CD4-positive, alpha-beta T cell treated with Interleukin-1 beta for 1 hour (primary cell): ENCODE measurements at regions not wholly inside any gene's neighbourhood (a gene's known extent, or its start where the extent isn't known, plus 50 kb on each side); places are given as distances from the start of the nearest gene placed in this dataset.

Source experiments
- DNase-seq, 2 donors: peaks; one replicate each; pipeline ENCODE4 v3.0.0-alpha.2; 2020 to 2022

GRCh38 chr16:64823481-64824075 lies 298.3 kb downstream of the CDH11 start:
- DNase-seq = no peak

GRCh38 chr16:64809876-64810629 lies 311.8 kb downstream of the CDH11 start:
- DNase-seq = no peak

- DNase-seq = no peak
Measured at GRCh38 chr16:64808474-64808873, 313.4 kb downstream of the CDH11 start.

DNA sequence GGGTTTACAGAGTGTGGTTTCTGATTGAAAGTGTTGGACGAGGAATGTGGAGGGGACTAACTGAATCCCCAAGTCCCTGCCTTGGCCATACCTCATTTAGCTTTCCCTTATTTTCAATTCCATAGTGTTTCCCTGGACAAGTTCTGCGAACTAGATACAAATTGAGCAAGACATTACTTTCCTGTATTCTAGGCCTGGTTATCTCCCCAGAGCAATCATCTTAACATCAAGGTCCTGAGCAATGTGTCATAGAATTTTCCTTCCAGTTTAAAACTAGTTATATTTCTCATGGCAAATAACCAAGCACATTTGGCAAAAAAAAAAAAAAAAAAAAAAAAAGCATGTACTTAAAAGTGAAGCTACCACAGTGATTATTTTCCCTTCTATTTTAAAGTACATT lies 330.1 kb downstream of the CDH11 start:
- DNase-seq = no peak

DNA sequence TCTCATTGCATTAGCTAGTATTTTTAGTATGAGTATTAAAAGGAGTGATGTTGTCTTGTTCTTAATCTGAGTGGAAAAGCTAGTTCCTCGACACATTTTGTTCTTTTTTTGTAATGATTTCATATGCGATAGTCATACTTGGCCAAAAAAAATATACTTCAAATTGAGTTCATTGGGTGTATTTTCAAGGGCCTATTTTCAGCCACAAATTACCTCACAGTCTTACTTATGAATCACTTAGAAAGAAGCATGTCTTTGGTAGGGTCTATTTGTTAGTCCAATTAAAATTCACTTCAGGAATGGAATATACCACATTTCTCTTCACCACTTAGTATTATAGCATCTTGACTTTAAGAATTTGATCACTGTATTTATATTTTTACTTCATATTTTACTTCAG lies 337.2 kb downstream of the CDH11 start:
- no peak for DNase-seq

DNA sequence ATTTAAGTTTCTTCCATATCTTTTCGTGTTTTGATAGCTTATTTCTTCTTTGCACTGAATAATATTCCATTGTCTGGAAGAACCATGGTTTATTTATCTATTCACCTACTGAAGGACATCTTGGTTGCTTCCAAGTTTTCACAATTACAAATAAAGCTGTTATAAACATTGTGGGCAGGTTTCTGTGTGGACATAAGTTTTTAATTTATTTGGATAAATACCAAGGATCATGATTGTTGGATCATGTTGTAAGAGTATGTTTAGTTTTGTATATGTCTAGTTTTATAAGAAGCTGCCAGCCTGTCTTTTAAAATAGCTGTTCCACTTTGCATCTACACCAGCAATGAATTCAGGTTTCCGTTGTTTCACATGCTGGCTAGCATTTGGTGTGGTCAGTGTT lies 339.4 kb downstream of the CDH11 start:
- DNase-seq = no peak

- DNase-seq = no peak
Measured at GRCh38 chr16:64780445-64780844, 341.4 kb downstream of the CDH11 start.

DNA sequence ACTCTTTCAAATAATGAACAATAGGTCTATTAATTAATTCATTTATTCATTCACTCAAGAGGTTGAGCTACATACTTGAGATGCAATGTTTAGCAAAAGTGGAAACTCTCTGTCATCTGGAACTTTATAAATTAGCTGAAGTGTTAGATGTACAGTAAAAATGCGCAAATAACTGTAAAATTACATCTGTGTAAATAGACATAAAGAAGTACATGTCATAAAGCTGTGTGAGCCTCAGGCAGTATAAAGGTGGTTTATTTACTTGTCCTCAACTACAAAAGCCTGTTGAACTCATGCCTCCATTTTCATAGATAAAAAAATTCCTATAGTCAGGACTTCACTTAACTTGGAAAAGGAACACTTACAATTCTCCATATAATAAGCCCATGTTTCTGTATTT lies 343.1 kb downstream of the CDH11 start:
- no peak for DNase-seq

DNA sequence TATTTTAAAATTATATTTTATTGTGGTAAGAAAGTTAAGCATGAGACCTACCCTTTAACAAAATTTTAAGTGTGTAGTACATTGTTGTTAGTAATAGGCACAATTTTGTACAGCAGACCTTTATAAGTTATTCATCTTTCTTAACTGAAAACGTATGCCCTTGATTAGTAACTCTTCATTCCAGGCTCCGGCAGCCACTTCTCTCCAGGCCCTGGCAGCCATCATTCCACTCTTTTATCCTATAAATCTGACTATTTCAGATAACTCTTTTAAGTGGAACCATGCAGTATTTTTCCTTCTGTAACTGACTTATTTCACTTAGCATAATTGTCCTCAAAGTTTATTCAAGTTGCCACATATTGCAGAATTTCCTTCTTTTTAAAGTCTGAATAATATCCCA lies 348.2 kb downstream of the CDH11 start:
- no peak for DNase-seq

DNA sequence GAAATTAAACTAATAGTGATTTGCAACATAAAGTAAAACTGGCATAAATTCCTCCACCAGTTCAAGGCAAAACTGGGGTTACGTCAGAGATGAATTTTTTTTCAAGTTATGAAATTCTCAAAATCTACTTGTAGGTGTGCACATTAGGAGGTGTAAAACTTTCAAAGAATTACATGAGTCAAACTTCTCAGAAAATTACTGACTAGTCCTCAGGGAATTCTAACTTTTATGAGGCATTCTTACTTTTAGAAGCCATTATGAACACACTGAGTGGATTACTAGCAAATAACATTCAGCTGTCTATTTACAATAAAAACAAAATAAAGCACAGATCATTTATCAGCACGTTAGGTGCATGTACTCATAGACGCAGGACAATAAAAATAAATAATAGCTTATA lies 348.7 kb downstream of the CDH11 start:
- DNase-seq = no peak

GRCh38 chr16:64771273-64771672 lies 350.6 kb downstream of the CDH11 start:
- DNase-seq = no peak

DNA sequence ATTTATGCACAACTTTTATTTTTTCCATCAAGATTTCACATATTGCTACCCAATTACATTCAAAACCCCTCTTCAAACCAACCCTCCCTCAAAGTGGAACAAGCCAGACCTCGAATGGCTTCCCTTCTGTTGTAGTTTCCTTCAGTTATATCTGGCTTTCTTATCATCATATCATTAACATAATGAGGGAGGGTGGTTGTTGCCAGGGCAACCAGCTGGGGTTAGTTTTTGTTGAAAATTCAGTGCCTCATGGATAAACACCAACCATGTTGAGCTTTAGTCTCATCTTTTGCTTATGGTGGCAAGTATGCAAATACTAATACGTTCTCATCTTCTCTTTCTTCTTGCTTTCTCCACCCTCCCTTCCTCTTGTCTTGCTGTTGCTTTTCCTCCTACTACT lies 359.7 kb downstream of the CDH11 start:
- no peak for DNase-seq

- no peak for DNase-seq
Measured at GRCh38 chr16:64754279-64754678, 367.6 kb downstream of the CDH11 start.

DNA sequence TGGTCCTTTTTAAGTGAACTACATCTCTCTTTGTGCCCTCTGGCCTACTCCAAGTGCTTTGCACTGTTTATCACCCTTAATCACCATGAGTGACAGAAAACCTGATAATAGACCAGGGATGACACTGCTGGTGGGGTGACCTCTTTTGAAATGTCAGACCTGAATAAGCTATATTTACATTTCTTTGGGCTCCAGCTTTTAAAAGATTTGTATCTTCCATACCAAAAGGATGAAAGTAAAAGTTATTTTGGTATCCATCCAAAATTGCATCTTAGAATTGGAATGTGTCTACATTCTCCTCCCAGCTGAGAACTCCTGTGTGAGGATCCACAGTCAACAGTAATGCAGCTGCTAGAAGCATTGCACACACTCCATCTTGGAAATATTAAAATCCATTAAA lies 370.0 kb downstream of the CDH11 start:
- DNase-seq = no peak

DNA sequence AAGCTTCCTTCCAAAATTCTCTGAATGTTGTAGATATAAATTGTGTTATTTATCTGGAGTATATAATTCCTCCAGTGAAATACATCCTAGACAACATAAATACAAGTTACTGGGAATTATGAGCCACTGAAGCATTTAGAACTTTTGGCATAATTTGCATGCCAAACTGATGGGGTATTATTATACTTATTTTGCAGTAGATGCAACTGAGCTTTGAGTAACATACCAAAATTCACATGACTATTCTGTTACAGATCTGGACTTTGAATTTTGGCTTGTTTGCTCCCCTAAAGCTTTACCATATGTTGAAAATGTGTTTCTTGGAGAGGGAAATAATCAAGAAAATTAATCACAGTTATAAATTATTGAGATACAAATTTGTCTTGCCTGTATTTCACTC lies 372.5 kb downstream of the CDH11 start:
- no peak for DNase-seq

- no peak for DNase-seq
Measured at GRCh38 chr16:64745258-64745930, 376.5 kb downstream of the CDH11 start.

- no peak for DNase-seq
Measured at GRCh38 chr16:64742455-64743223, 379.2 kb downstream of the CDH11 start.

DNA sequence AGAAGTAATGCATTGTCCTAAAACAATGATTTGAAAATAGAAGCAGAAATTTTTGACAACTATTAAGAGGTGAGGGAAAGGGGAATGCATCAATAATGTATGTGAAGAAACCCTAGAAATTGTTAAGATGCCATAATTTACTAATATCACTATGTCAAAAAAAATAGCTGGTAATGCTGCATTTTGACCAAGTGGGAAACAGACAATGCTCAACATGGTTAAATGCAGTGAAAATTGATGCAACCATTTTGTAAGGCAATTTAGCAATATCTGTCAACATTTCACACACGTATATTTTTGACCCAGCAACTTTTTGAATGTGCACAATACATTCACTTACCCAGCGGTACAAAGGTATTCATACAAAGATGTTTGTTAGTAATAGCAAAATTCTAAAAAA lies 381.6 kb downstream of the CDH11 start:
- DNase-seq = no peak

GRCh38 chr16:64738321-64738960 lies 383.4 kb downstream of the CDH11 start:
- DNase-seq = no peak

DNA sequence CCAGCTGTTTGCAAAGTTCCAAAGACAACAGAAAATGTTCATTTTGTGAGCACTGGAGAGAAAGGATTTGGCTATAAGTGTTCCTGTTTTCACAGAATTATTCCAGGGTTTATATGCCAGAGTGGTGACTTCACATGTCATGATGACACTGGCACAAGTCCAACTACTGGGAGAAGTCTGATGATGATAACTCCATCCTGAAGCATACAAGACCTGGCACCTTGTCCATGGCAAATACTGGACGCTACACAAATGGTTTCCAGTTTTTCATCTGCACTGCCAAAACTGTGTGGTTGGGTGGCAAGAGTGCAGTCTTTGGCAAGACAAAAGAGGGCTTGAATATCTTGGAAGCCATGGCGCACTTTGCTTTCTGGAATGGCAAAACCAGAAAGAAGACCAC lies 385.0 kb downstream of the CDH11 start:
- DNase-seq = no peak

GRCh38 chr16:64731891-64732290 lies 390.0 kb downstream of the CDH11 start:
- DNase-seq = no peak

DNA sequence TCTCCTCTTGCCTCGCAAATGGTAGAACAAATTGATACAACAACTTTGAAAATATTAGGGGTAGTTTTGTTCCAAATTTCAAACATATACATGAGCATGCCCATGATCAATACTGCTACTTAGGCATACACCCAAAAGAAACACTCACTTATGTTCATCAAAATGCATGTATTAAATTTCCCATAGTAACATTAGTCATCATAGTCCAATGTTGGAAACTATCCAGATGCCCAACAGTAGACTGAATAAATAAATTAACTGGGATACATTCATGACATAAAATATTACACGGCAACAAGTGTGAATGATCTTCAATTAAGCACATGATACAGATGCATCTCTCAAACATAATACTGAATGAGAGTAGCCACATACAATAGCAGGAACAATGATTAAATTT lies 391.6 kb downstream of the CDH11 start:
- DNase-seq = no peak

GRCh38 chr16:64724339-64724738 lies 397.5 kb downstream of the CDH11 start:
- DNase-seq = no peak
